ENCODE measurements at regions not wholly inside any gene's neighbourhood (a gene's known extent, or its start where the extent isn't known, plus 50 kb on each side); places are given as distances from the start of the nearest gene placed in this dataset.
A peak's percentile ranks its signal among the peaks of the same experiment; 100 is the strongest.

GRCh38 chr2:150232871-150233270 lies 254.6 kb downstream of the RND3 start:
- H3K4me3 ChIP-seq (ENCODE audit: low read length) = no peak overlapping the region
- TF ChIP-seq CTCF (conservative IDR thresholded peaks at IDR 0.05; ENCODE audit: low read length) = no peak
- DNase-seq (ENCODE audit: low read depth) = no peak

GRCh38 chr2:150232321-150232720 lies 255.1 kb downstream of the RND3 start:
- H3K4me3 ChIP-seq (ENCODE audit: low read length) = no peak overlapping the region
- no peak for DNase-seq (ENCODE audit: low read depth)
- no peak for TF ChIP-seq CTCF (conservative IDR thresholded peaks at IDR 0.05; ENCODE audit: low read length)

GRCh38 chr2:150230616-150231015 lies 256.9 kb downstream of the RND3 start:
- DNase-seq (ENCODE audit: low read depth) = no peak
- no peak overlapping the region for H3K4me3 ChIP-seq (ENCODE audit: low read length)
- TF ChIP-seq CTCF (conservative IDR thresholded peaks at IDR 0.05; ENCODE audit: low read length) = no peak

- no peak overlapping the region for H3K4me3 ChIP-seq (ENCODE audit: low read length)
- TF ChIP-seq CTCF (conservative IDR thresholded peaks at IDR 0.05; ENCODE audit: low read length) = no peak
- DNase-seq (ENCODE audit: low read depth) = no peak
These were observed 257.5 kb downstream of the RND3 start for GRCh38 chr2:150230004-150230403.

- TF ChIP-seq CTCF (conservative IDR thresholded peaks at IDR 0.05; ENCODE audit: low read length) = no peak
- DNase-seq (ENCODE audit: low read depth) = peak; percentile 37
- H3K4me3 ChIP-seq (ENCODE audit: low read length) = no peak overlapping the region
These were observed 258.5 kb downstream of the RND3 start for GRCh38 chr2:150228936-150229335.

- no peak overlapping the region for H3K4me3 ChIP-seq (ENCODE audit: low read length)
- DNase-seq (ENCODE audit: low read depth) = no peak
- no peak for TF ChIP-seq CTCF (conservative IDR thresholded peaks at IDR 0.05; ENCODE audit: low read length)
These were observed 262.4 kb downstream of the RND3 start for GRCh38 chr2:150225030-150225429.

GRCh38 chr2:150224321-150224720 lies 263.1 kb downstream of the RND3 start:
- no peak for TF ChIP-seq CTCF (conservative IDR thresholded peaks at IDR 0.05; ENCODE audit: low read length)
- no peak overlapping the region for H3K4me3 ChIP-seq (ENCODE audit: low read length)
- no peak for DNase-seq (ENCODE audit: low read depth)

Data from AG10803 (cell line).